Dermis microvascular lymphatic vessel endothelial cell (primary cell): ENCODE measurements at regions not wholly inside any gene's neighbourhood (a gene's known extent, or its start where the extent isn't known, plus 50 kb on each side); places are given as distances from the start of the nearest gene placed in this dataset.
"Not testable (repeated sequence)": the region's sequence is repeated elsewhere in the genome, so short reads cannot be mapped to it uniquely, and the experiment has no call there.

ENCODE experiments used
- DNase-seq, 2 donors: peaks; one replicate each; pipeline versions ENCODE4 v3.0.0 to v3.0.0-alpha.2; 2010; ENCODE audit warnings: low read depth in 2 of 2

DNA sequence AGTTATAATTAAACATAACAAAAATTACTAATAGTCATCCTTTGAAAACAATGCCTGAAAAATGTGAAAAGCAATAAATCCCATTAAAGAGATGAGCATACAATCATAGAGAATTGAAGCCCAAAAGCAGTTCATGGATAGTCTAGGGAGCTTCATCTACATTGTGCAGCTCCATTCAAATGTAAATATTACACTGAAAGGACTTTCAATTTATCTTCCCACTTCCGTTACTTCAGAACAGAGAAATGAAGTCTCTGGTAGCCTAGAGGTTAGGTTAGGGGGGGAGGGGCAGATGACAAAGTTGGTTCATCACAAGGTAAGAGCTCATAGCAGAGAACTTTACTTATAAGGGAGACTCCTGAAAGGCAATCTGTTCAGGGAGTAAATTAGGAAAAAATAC lies 126.6 kb upstream of the RGPD4 start:
- no peak for DNase-seq

DNA sequence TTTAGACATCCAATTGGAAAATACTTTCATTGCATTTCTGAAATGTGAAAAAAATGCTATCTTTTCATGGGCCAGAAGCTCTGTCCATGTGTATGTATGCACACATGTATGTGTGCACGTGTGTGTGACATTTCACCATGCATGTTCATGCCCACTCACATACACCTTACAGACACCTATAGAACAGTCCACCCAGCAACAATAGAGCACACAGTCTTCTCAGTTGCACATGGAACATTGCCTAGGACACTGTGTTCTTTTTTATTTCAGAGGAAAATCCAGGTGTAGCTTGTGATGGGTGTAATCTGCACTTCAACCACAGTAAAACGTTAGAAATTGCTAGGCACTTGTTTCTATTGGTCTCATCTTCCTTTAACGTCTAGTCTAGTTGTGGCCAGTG lies 114.8 kb upstream of the RGPD4 start:
- DNase-seq, result no peak

GRCh38 chr2:107712857-107713256 lies 113.8 kb upstream of the RGPD4 start:
- DNase-seq, result peak in 1 of 2 donors; percentile 0

DNA sequence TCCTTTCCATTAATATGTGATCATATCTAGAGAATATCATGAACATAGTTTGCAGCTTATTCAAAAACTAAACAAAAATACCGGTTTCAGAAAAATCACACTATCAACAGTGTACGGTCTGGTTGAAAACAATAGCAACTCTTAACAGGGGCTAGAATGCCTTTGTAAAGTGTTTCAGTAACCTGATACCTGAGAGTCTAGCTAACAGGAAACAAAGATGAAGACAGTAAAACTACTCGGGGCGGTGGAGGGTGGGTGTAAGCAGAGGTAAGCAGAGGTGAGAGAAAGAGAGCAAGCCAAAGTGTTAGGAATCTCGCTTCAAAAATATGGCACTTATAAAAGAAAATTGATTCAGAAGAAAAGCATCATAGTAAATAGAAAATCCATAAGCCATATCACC lies 109.0 kb upstream of the RGPD4 start:
- DNase-seq, result no peak

- no peak for DNase-seq
Observed at GRCh38 chr2:107719141-107719540, 107.6 kb upstream of the RGPD4 start.

- DNase-seq, result no peak
Observed at GRCh38 chr2:107719836-107720235, 106.9 kb upstream of the RGPD4 start.

- DNase-seq, result no peak
Observed at GRCh38 chr2:107721178-107721577, 105.5 kb upstream of the RGPD4 start.

GRCh38 chr2:107721586-107721985 lies 105.1 kb upstream of the RGPD4 start:
- no peak for DNase-seq

GRCh38 chr2:107725824-107726223 lies 100.9 kb upstream of the RGPD4 start:
- DNase-seq, result not testable (repeated sequence)

DNA sequence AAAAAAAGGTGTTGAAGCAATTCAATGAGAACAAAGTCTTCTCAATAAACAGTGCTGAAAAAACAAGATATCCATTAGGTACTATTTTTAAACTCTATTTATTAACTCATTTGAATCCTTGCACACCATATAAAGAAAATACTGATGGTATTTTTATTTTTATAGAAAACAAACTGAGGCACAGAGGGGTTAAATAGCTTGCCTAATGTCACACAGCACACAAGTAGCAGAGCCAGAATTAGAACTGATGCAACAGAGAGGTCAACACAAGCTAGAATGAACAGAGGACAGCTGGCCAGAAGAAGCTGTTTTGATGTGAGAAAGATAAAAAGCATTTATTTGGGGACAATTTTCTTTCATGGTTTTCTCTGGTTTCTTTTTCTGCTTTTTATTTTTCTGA lies 99.4 kb upstream of the RGPD4 start:
- no peak for DNase-seq

DNA sequence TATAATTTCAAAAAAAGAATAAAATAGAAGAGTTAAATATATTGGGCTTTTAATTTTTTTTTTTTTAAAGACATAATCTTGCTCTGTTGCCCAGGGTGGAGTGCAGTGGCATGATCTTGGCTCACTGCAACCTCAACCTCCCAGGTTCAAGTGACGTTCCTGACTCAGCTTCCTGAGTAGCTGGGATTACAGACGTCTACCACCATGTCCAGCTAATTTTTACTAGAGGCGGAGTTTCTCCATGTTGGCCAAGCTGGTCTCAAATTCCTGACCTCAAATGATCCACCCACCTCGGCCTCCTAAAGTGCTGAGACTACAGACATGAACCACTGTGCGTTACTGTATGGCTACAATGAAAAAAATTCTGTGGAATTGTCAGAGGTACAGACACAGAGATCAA lies 98.1 kb upstream of the RGPD4 start:
- DNase-seq, result no peak

DNA sequence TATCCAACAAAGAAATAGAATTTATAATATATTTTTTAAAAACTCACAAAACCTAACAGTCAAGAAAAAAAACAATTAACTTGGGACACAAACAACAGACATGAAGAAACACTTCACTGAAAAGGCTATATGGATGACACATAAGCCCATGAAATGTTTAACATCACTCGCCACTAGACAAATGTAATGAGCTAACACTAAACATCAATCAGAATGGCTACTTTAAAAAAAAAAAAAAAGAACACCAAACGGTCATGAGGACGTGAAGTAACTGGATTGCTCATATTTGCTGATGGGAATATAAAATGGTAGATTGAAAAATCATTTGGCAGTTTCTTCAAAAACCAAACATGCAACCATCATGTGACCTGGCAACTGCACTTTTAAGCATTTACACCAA lies 97.3 kb upstream of the RGPD4 start:
- no peak for DNase-seq

GRCh38 chr2:107730898-107731297 lies 95.8 kb upstream of the RGPD4 start:
- peak; percentile 37 to 72 for DNase-seq

- no peak for DNase-seq
Observed at GRCh38 chr2:107731435-107731834, 95.3 kb upstream of the RGPD4 start.

DNA sequence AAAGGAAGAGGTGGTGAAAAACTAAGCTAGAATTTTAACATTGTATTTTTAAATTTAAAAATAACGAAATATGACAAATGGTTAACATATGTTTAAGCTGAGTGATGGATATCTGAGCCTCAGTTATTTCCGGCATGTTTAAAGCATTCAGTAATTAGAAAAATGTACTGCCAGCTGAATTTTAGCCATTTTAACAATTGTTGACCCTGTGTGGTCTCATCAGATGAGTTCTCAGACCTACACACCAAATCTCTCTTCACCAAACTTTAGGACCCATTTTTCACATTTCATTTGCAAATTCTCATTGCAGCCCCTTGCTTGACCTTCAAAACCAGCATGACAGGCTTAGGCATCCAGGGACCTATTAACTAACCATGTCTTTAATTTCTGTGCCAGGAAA lies 91.5 kb upstream of the RGPD4 start:
- DNase-seq, result no peak

- DNase-seq, result no peak
Observed at GRCh38 chr2:107737756-107738155, 88.9 kb upstream of the RGPD4 start.

GRCh38 chr2:107738266-107738665 lies 88.4 kb upstream of the RGPD4 start:
- DNase-seq, result no peak

- no peak for DNase-seq
Observed at GRCh38 chr2:107740300-107740699, 86.4 kb upstream of the RGPD4 start.

DNA sequence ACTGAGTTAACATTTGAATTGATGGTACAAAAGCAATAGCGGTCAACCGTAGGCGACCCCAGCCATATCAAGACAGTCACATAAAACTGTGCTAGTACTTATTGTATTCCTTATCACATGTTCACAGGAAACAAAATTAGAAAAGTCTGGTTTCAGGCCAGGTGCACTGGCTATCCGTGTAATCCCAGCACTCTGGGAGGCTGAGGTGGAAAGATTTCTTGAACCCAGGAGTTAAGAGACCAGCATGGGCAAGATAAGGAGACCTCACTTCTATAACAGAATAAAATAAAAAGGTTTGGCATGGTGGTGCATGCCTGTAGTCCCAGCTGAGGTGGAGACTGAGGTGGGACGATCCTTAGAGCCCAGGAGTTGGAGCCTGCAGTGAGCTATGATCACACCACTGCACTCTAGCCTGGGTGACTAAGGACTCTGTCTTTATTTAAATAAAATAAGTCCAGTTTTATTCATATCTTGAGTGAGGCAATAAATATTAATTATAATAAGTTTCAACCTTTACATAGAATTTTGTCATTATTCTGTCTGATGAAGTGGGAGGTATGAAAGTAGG lies 84.1 kb upstream of the RGPD4 start:
- DNase-seq, result no peak

GRCh38 chr2:107743274-107743673 lies 83.4 kb upstream of the RGPD4 start:
- DNase-seq, result no peak

- no peak for DNase-seq
Observed at GRCh38 chr2:107745100-107745499, 81.6 kb upstream of the RGPD4 start.

DNA sequence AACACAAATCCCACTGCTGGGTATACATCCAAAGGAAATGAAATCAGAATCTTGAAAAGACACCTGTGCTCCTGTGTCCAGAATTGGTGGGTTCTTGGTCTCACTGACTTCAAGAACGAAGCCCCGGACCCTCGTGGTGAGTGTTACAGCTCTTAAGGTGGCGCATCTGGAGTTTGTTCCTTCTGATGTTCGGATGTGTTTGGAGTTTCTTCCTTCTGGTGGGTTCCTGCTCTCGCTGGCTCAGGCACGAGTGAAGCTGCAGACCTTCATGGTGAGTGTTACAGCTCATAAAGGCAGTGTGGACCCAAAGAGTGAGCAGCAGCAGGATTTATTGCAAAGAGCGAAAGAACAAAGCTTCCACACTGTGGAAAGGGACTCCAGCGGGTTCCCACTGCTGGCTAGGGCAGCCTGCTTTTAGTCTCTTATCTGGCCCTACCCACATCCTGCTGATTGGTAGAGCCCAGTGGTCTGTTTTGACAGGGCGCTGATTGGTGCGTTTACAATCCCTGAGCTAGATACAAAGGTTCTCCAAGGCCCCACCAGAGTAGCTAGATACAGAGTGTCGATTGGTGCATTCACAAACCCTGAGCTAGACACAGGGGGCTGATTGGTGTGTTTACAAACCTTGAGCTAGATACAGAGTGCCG lies 80.0 kb upstream of the RGPD4 start:
- not testable (repeated sequence) for DNase-seq

GRCh38 chr2:107747199-107747963 lies 79.3 kb upstream of the RGPD4 start:
- DNase-seq, result not testable (repeated sequence)
